ENCODE measurements at regions not wholly inside any gene's neighbourhood (a gene's known extent, or its start where the extent isn't known, plus 50 kb on each side); places are given as distances from the start of the nearest gene placed in this dataset.
"Not testable (repeated sequence)": the region's sequence is repeated elsewhere in the genome, so short reads cannot be mapped to it uniquely, and the experiment has no call there.

DNA sequence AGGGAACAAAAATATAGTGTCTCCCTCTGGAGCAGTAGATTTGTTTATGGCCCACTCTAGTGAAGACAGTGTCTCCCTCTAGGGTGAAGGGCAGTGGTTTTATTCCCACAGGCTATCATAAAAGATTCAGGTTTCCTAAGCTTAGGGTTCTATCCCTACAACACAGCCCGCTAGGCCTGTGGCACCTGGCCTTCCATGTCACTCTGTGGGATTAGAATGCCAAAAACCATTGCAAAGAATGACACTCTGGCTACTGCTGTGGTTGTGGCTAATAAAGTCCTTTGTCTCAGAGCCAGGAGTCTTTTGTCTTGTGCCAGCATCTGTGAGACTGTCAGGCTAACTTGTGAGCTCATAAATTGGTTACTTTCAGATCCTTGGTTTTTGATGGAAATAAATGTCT is 700.7 kb upstream of the DEFB115 start:
- not testable (repeated sequence) for H2BK120ac ChIP-seq (ENCODE audit: low read depth, low read length); H3K4me1 ChIP-seq (ENCODE audit: control insufficient read depth in 2 of 2, insufficient read depth in 1 of 2, low read depth in 1 of 2, low read length in 2 of 2); H3K4me3 ChIP-seq (ENCODE audit: low read length in 2 of 2); H3K36me3 ChIP-seq (replicated peaks in 1 of 2; ENCODE audit: control insufficient read depth in 2 of 2, insufficient read depth in 2 of 2, low read length in 2 of 2); H3K9ac ChIP-seq (ENCODE audit: low read depth, low read length, poor library complexity); H3K4me2 ChIP-seq (ENCODE audit: insufficient read depth, low read length, poor library complexity, severe bottlenecking); H3K23ac ChIP-seq (ENCODE audit: low read depth, low read length, poor library complexity); H2AFZ ChIP-seq (ENCODE audit: low read length); H2BK5ac ChIP-seq (ENCODE audit: low read length); H2BK12ac ChIP-seq (ENCODE audit: low read length); H4K8ac ChIP-seq (ENCODE audit: low read depth, low read length); H3K79me1 ChIP-seq (ENCODE audit: low read depth, low read length); H3K4ac ChIP-seq (ENCODE audit: low read length); H4K91ac ChIP-seq (ENCODE audit: low read depth, low read length, poor library complexity); H2AK5ac ChIP-seq (ENCODE audit: low read depth, low read length); H3K18ac ChIP-seq (ENCODE audit: low read length); H3K14ac ChIP-seq (ENCODE audit: low read length); H3K9me3 ChIP-seq (replicated peaks in 1 of 2; ENCODE audit: control insufficient read depth in 2 of 2, insufficient read depth in 1 of 2, low read depth in 1 of 2, low read length in 2 of 2); DNase-seq (ENCODE audit: low spot score); H2BK15ac ChIP-seq (ENCODE audit: low read length); H3K27ac ChIP-seq (replicated peaks; ENCODE audit: low read length); H3K27me3 ChIP-seq (ENCODE audit: control insufficient read depth in 3 of 3, insufficient read depth in 3 of 3, low read depth in 1 of 3, low read length in 3 of 3)
- no CpG with 5 or more reads among the region's 1 CpG for WGBS, 2 donors (ENCODE audit: extremely low coverage in 2 of 2, insufficient read length in 2 of 2, insufficient replicate concordance in 1 of 2)

- not testable (repeated sequence) for H2BK120ac ChIP-seq (ENCODE audit: low read depth, low read length); H3K9me3 ChIP-seq (replicated peaks in 1 of 2; ENCODE audit: control insufficient read depth in 2 of 2, insufficient read depth in 1 of 2, low read depth in 1 of 2, low read length in 2 of 2); H2AFZ ChIP-seq (ENCODE audit: low read length); H3K79me1 ChIP-seq (ENCODE audit: low read depth, low read length); H2BK15ac ChIP-seq (ENCODE audit: low read length); H3K4me1 ChIP-seq (ENCODE audit: control insufficient read depth in 2 of 2, insufficient read depth in 1 of 2, low read depth in 1 of 2, low read length in 2 of 2); H2BK12ac ChIP-seq (ENCODE audit: low read length); H3K4ac ChIP-seq (ENCODE audit: low read length); H3K9ac ChIP-seq (ENCODE audit: low read depth, low read length, poor library complexity); H3K27me3 ChIP-seq (ENCODE audit: control insufficient read depth in 3 of 3, insufficient read depth in 3 of 3, low read depth in 1 of 3, low read length in 3 of 3); DNase-seq (ENCODE audit: low spot score); H3K36me3 ChIP-seq (replicated peaks in 1 of 2; ENCODE audit: control insufficient read depth in 2 of 2, insufficient read depth in 2 of 2, low read length in 2 of 2); H3K4me3 ChIP-seq (ENCODE audit: low read length in 2 of 2); H2BK5ac ChIP-seq (ENCODE audit: low read length); H2AK5ac ChIP-seq (ENCODE audit: low read depth, low read length); H3K14ac ChIP-seq (ENCODE audit: low read length); H3K18ac ChIP-seq (ENCODE audit: low read length); H4K8ac ChIP-seq (ENCODE audit: low read depth, low read length); H3K4me2 ChIP-seq (ENCODE audit: insufficient read depth, low read length, poor library complexity, severe bottlenecking); H4K91ac ChIP-seq (ENCODE audit: low read depth, low read length, poor library complexity); H3K27ac ChIP-seq (replicated peaks; ENCODE audit: low read length); H3K23ac ChIP-seq (ENCODE audit: low read depth, low read length, poor library complexity)
- no CpG with 5 or more reads among the region's 19 CpGs for WGBS, 2 donors (ENCODE audit: extremely low coverage in 2 of 2, insufficient read length in 2 of 2, insufficient replicate concordance in 1 of 2)
These were observed 692.4 kb upstream of the DEFB115 start for GRCh38 chr20:30565086-30565485.

DNA sequence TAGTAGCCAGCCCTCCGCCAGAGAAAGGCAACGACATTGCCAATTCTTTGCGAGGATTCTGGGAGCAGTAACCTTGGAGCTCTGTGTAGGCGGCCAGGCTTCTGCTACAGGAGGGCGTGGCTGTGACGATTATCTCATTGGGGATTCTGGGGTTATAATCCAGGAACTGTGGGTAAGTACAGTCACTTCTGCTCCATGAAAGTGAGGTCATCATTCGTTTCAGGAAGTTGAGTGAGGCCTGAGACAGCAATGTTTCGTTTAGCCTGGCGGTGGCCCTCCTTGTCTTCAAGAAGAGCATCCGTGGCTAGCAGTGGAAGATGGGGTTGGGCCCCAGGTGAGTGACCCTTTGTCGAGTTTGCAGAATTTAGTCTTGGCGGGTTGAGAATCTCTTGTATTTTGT is 687.6 kb upstream of the DEFB115 start:
- not testable (repeated sequence) for H3K4ac ChIP-seq (ENCODE audit: low read length); H4K91ac ChIP-seq (ENCODE audit: low read depth, low read length, poor library complexity); H4K8ac ChIP-seq (ENCODE audit: low read depth, low read length); H3K9ac ChIP-seq (ENCODE audit: low read depth, low read length, poor library complexity); H3K18ac ChIP-seq (ENCODE audit: low read length); H2AK5ac ChIP-seq (ENCODE audit: low read depth, low read length); DNase-seq (ENCODE audit: low spot score); H3K9me3 ChIP-seq (replicated peaks in 1 of 2; ENCODE audit: control insufficient read depth in 2 of 2, insufficient read depth in 1 of 2, low read depth in 1 of 2, low read length in 2 of 2); H2BK120ac ChIP-seq (ENCODE audit: low read depth, low read length); H3K79me1 ChIP-seq (ENCODE audit: low read depth, low read length); H3K4me3 ChIP-seq (ENCODE audit: low read length in 2 of 2); H3K36me3 ChIP-seq (replicated peaks in 1 of 2; ENCODE audit: control insufficient read depth in 2 of 2, insufficient read depth in 2 of 2, low read length in 2 of 2); H2BK12ac ChIP-seq (ENCODE audit: low read length); H2BK15ac ChIP-seq (ENCODE audit: low read length); H3K4me1 ChIP-seq (ENCODE audit: control insufficient read depth in 2 of 2, insufficient read depth in 1 of 2, low read depth in 1 of 2, low read length in 2 of 2); H3K23ac ChIP-seq (ENCODE audit: low read depth, low read length, poor library complexity); H2BK5ac ChIP-seq (ENCODE audit: low read length); H3K4me2 ChIP-seq (ENCODE audit: insufficient read depth, low read length, poor library complexity, severe bottlenecking); H3K27me3 ChIP-seq (ENCODE audit: control insufficient read depth in 3 of 3, insufficient read depth in 3 of 3, low read depth in 1 of 3, low read length in 3 of 3); H2AFZ ChIP-seq (ENCODE audit: low read length); H3K14ac ChIP-seq (ENCODE audit: low read length); H3K27ac ChIP-seq (replicated peaks; ENCODE audit: low read length)
- WGBS, 2 donors (ENCODE audit: extremely low coverage in 2 of 2, insufficient read length in 2 of 2, insufficient replicate concordance in 1 of 2) = no CpG with 5 or more reads among the region's 12 CpGs

DNA sequence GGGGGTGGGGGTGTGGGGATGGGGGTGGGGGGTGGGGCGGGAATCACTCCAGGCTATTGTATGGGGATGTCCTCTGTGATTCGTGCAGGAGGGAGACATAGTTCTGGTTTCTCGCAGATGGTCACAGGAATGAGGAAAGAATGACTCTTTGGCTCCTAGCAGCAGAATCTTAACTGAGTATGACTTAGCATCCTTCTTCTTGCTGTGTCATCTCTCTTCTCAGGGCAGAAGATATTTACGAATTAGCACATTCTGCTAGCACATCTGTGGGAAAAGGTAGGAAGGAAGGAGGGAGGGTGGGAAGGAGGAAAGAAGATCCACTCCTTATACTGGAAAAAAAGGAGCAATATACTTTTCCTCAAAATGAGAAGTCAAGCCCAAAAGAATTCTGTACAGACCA is 686.8 kb upstream of the DEFB115 start:
- not testable (repeated sequence) for DNase-seq (ENCODE audit: low spot score); H2BK5ac ChIP-seq (ENCODE audit: low read length); H4K91ac ChIP-seq (ENCODE audit: low read depth, low read length, poor library complexity); H2BK15ac ChIP-seq (ENCODE audit: low read length); H2BK120ac ChIP-seq (ENCODE audit: low read depth, low read length); H2AFZ ChIP-seq (ENCODE audit: low read length); H3K27me3 ChIP-seq (ENCODE audit: control insufficient read depth in 3 of 3, insufficient read depth in 3 of 3, low read depth in 1 of 3, low read length in 3 of 3); H3K27ac ChIP-seq (replicated peaks; ENCODE audit: low read length); H2AK5ac ChIP-seq (ENCODE audit: low read depth, low read length); H3K4me1 ChIP-seq (ENCODE audit: control insufficient read depth in 2 of 2, insufficient read depth in 1 of 2, low read depth in 1 of 2, low read length in 2 of 2); H3K4me2 ChIP-seq (ENCODE audit: insufficient read depth, low read length, poor library complexity, severe bottlenecking); H3K4ac ChIP-seq (ENCODE audit: low read length); H3K9me3 ChIP-seq (replicated peaks in 1 of 2; ENCODE audit: control insufficient read depth in 2 of 2, insufficient read depth in 1 of 2, low read depth in 1 of 2, low read length in 2 of 2); H3K36me3 ChIP-seq (replicated peaks in 1 of 2; ENCODE audit: control insufficient read depth in 2 of 2, insufficient read depth in 2 of 2, low read length in 2 of 2); H3K9ac ChIP-seq (ENCODE audit: low read depth, low read length, poor library complexity); H3K18ac ChIP-seq (ENCODE audit: low read length); H2BK12ac ChIP-seq (ENCODE audit: low read length); H3K23ac ChIP-seq (ENCODE audit: low read depth, low read length, poor library complexity); H3K14ac ChIP-seq (ENCODE audit: low read length); H4K8ac ChIP-seq (ENCODE audit: low read depth, low read length); H3K4me3 ChIP-seq (ENCODE audit: low read length in 2 of 2); H3K79me1 ChIP-seq (ENCODE audit: low read depth, low read length)
- no CpG with 5 or more reads among the region's 4 CpGs for WGBS, 2 donors (ENCODE audit: extremely low coverage in 2 of 2, insufficient read length in 2 of 2, insufficient replicate concordance in 1 of 2)
